GM21528 (cell line): ENCODE measurements at regions not wholly inside any gene's neighbourhood (a gene's known extent, or its start where the extent isn't known, plus 50 kb on each side); places are given as distances from the start of the nearest gene placed in this dataset.

Experiments
- ATAC-seq: cut with Tn5 transposase; IDR thresholded peaks from one replicate; pipeline ENCODE4 v1.9.1; 2021; ENCODE audit warnings: mild to moderate bottlenecking, moderate library complexity; ENCODE audit not compliant: unreplicated experiment, low FRiP score

DNA sequence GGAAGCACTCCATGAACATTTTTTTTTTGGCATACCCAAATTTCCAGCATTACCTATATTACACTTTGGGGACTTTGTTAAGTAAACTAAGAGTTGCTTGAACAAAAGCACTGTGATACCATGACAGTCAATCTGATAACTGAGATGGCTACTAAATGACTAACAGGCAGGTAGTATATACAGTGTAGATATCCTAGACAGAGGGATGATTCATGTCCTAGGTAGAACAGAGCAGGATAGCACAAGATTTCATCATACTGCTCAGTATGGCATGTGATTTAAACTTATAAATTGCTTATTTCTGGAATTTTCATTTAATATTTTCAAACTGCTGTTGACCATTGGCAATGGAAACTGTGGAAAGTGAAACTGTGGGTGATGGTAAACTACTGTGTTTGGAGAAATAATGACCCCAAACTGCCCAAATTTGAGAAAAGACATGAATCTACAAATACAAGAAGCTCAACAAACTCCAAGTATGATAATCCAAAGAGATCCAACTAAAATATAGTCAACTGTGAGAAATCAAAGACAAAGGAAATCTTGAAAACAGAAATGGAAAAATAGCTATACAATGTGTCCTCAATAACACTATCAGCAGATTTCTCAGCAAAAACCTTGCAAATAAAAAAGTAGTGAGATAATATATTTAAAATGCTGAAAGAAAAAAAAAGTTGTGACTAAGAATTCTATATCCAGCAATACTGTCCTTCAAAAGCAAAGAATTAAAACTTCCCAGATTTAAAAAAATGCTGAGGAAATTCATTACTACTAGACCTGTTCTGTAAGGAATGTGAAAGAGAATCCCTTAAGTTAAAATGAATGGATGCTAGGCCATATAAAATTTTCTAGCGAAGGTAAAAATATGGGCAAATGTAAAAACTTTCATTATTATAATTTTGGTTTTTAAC lies 410.4 kb downstream of the DUSP10 start:
- ATAC-seq = no peak

DNA sequence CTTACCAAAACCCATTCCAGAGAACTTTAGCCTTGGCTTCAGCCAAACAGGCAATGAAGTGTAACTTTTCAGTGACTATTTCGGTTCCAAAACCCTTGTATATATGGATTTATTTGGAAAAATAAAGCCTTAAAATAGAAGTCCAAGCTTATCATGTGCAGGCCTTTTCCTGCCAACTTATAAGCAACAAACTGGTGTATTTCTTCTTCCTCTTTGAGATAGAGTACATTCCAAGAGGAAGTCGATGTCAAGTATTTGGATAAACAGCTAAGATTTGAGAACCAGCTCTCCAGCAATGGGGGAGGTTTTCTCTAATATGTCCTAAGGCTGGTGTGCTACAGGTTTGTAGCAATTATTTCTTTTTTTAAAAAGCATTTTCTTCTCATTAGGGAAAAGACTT lies 407.8 kb downstream of the DUSP10 start:
- ATAC-seq = no peak

DNA sequence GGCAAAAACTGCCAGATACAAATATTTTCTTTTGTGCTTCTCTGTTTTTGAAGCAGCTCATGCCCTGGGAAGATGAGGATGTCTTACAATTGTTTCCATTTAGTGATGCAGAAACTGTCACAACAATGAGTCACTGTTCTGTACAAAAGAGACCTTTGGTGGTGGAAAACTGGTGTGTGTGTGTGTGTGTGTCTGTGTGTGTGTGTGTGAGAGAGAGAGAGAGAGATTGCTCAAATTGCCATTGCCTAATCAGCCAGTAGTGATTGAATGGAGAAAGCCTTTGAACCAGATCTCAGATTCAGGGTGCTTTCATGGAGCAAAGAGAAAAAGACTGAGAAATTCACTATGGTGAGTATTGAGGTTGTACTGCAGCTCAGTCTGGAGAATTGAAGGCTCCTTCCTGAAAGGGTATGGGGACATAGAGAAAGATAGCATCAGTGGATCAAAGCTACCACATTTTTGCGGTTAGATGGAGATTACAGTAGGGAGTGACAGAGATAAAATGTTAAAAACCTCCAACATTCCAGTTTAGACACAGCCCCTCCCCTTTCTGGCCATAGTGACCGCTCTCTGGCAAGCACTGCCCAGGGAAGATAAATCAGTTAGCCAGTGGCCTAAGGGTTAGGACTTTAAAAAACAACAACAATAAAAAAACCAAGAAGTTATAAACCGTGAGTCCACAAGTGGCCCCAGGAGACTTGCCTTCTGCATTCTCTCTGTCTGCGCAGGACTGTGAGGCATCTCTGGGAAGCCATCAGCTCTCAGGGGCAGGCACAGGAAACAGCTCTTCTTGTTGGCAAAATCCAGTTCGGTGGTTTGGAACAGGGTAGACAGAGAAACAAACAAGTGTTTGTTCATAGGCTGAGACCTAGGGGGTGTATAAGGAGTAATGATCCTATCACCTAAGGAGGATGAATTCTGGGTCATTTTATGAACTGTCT lies 406.5 kb downstream of the DUSP10 start:
- no peak for ATAC-seq

GRCh38 chr1:221336126-221336525 lies 405.8 kb downstream of the DUSP10 start:
- no peak for ATAC-seq

- ATAC-seq = no peak
These were observed 404.8 kb downstream of the DUSP10 start for GRCh38 chr1:221337106-221337505.

DNA sequence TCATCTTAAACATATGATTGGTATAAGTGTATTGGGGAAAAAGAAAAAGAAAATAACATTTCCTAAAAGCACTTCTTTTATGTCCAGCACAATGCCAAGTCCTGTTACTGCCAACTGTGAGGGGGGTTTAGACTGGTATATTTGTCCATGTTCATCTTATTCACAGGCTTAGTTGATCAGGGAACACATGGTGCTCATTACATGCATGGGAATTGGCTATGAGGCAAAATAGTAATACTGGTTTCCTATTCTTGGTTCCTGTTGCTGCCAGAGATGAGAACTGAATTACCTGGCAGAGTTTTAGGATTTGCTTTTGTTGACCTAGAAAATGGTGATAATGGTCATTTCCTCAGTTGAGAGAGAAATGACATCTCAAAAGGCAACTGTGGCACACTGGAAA lies 398.8 kb downstream of the DUSP10 start:
- no peak for ATAC-seq

DNA sequence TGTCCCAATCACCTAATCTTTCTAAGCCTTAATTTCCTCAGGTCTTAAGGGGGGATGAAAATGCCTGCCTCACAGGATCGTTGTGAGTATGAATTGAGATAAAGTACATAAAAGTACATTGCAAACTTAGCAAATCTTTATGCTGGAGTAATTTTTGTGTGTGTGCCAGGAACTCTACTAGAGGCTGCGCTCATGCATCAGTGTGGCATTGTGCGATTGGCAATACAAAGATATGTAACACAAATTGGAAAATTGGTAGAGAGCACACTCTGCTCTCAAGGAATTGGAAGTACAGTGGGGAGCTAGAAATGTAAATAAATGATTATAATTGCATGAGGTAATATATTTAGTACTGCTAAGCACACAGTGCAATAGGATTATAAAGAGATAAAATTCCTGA lies 398.3 kb downstream of the DUSP10 start:
- no peak for ATAC-seq

DNA sequence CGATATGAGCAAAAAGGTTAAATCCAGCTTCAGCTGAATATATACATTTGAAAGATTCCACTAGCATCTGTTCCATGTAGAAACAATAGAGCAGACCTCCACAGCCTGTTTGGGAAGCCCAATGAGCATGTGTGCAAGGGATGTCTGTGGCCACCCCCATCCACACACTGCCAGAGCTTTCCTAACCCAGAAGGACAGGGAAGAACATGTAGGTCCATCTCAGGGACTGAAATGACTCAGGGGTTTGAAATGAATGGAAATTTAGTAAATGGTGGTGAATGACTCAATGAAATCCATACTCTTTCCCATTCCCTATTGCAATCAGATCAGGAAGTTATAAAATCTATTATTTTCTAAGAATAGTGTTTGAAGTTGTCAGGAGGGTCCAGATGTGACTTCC lies 397.2 kb downstream of the DUSP10 start:
- ATAC-seq = no peak

DNA sequence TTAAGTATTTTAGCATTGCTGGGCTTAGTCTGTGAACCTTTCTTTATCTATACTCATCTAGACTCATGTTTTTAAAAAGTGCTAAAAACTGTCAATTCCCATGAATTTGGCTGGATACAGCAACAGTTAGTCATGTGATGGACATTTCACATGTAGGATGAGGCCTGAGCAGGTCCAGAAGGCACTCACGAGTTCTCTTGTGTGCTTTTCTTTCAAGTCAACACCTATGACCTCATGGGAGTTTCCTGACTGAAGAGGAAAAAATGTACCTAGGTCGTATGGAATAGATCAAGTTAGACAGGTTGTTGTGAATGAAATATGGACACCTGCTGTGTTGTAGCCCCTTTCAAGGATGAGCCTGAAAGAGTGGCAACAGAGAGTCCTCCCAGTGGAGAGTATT lies 394.2 kb downstream of the DUSP10 start:
- no peak for ATAC-seq

DNA sequence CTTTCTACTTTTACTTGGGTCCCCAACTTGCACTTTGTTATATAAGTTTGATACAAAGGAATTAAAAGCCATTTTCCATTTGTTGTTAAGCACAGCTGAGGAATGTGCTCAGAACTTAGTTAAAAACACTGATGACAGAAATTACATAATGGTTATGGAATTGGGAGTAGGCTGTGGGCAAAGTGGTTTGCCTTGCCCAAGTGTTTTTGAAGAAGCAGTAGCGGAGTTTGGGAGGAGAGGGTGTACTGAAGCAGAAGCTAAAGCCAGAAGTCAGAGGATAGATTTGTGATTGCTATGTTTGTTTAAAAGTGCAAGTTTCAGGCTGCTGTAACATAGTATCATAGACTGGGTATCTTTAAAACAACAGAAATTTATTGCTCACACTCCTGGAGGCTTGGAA lies 391.8 kb downstream of the DUSP10 start:
- no peak for ATAC-seq

DNA sequence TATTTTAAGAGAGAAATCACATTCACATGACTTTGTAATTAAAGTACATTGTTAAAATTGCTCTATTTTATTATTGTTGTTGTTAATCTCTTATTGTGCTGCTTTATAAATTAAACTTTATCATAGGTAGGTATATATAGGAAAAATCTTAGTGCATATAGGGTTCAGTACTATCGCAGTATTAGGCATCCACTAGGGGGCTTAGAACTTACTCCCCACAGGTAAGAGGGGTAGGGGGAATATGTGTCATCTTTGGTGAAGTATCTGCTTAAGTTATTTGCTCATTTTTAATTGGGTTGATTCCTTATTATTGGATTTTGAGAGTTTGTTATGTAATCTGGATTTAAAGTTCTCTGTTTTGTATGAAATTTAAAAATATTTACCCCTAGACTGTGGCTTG lies 385.2 kb downstream of the DUSP10 start:
- no peak for ATAC-seq

- no peak for ATAC-seq
These were observed 378.9 kb downstream of the DUSP10 start for GRCh38 chr1:221363039-221363438.

GRCh38 chr1:221366495-221367110 lies 375.3 kb downstream of the DUSP10 start:
- no peak for ATAC-seq

- ATAC-seq = no peak
These were observed 370.2 kb downstream of the DUSP10 start for GRCh38 chr1:221371705-221372104.

GRCh38 chr1:221373795-221374194 lies 368.1 kb downstream of the DUSP10 start:
- no peak for ATAC-seq

DNA sequence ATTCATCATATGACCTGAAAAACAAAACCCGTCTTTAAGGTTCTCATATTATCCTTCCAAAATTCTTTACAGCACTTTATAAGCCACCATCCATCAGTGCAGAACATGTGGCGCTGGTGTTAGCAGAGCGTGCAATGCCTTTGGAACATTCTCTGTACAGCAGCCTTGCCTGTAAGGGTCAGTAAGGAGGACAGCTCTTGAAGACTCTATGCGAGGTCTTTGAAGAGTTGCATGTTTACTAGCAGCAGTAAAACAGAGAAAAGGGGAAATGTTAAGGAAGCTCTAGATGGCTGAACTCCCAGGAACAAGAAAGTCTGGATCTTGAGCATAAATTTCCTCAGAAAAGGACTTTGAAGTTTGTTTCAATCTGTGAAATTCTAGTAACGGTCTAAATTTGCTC lies 365.6 kb downstream of the DUSP10 start:
- no peak for ATAC-seq

- no peak for ATAC-seq
These were observed 359.8 kb downstream of the DUSP10 start for GRCh38 chr1:221381910-221382623.

DNA sequence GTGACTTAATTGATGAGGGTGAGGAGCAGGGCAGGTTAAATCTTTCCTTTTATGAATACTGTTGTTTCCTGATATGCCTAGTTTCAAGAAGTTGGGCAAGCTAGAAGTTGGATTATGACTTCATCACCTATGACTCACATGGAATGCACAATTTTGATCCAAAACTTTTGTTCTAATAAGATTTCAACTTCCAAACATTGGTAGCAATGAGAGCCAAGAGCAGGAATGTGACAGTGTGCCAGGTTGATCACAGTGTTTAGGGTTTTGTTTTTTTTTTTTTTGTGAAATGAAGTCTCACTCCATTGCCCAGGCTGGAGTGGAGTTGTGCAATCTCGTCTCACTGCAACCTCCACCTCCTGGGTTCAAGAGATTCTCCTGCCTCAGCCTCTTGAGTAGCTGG lies 349.4 kb downstream of the DUSP10 start:
- no peak for ATAC-seq

GRCh38 chr1:221394011-221394544 lies 347.8 kb downstream of the DUSP10 start:
- ATAC-seq = no peak

GRCh38 chr1:221396526-221396925 lies 345.4 kb downstream of the DUSP10 start:
- no peak for ATAC-seq
